K562 (cell line): ENCODE measurements at regions not wholly inside any gene's neighbourhood (a gene's known extent, or its start where the extent isn't known, plus 50 kb on each side); places are given as distances from the start of the nearest gene placed in this dataset.
"Not testable (repeated sequence)": the region's sequence is repeated elsewhere in the genome, so short reads cannot be mapped to it uniquely, and the experiment has no call there.

Experiments
- ATAC-seq: fragments of 200-7000 bp; cut with Tn5 transposase; 3 replicates; pipeline ENCODE4 v1.9.1; 2020; ENCODE audit warnings: moderate library complexity
- BruUV-seq: library from RNA; stranded (reverse); fragments of 400-500 nt; replicated peaks from 2 replicates; lab custom pipeline; 2021; lab: Mats Ljungman, UMichigan
- CTCF ChIA-PET: fragments of 300-600 bp; formaldehyde crosslinking; extraction: SDS; loops from one replicate; lab custom pipeline; 2021; ENCODE audit warnings: low intra/inter-chr PET ratio; lab: Yijun Ruan, JAX
- POLR2A ChIA-PET: fragments of 300-600, 350-650 bp; sonication (Branson Sonifier 250); formaldehyde crosslinking; extraction: SDS; loops from one replicate; lab custom pipeline; 2021; ENCODE audit warnings: antibody characterized with exemption, inconsistent platforms; lab: Yijun Ruan, JAX
- DNase-seq, 4 experiments: peaks; one replicate each; pipeline versions ENCODE4 v3.0.0 to v3.0.0-alpha.2; 2011 to 2018; ENCODE audit warnings: low spot score in 3 of 4, mixed read lengths in 3 of 4; ENCODE audit errors: extremely low read depth in 1 of 4
- FAIRE-seq: peaks from 2 replicates; lab custom pipeline; 2011; peaks lifted over from hg19 to GRCh38; lab: Jason Lieb, UNC
- H2AFZ ChIP-seq: 2 replicates; pipeline ENCODE4 v1.6.0; 2011; ENCODE audit warnings: low read depth, low read length, control low read depth, inconsistent platforms
- H3K27ac ChIP-seq: fragments of 200-600 bp; 3 replicates; pipeline ENCODE4 v1.8.0; 2011; ENCODE audit warnings: low read depth, mild to moderate bottlenecking, control low read depth, inconsistent platforms, low read length, moderate library complexity, mixed read lengths; ENCODE audit errors: extremely low read depth
- H3K27me3 ChIP-seq, 2 experiments: fragments of 300-600 bp in 1 of 2; 2 replicates in 1 of 2; 3 replicates in 1 of 2; pipeline versions ENCODE4 v1.6.0 to v1.8.0; 2011; ENCODE audit warnings: inconsistent platforms in 2 of 2, low read length in 2 of 2, mild to moderate bottlenecking in 1 of 2, mixed read lengths in 1 of 2, moderate library complexity in 1 of 2; ENCODE audit not compliant: control insufficient read depth in 2 of 2, insufficient read depth in 2 of 2
- H3K36me3 ChIP-seq: fragments of 300-600 bp; 3 replicates; pipeline ENCODE4 v1.8.0; 2011; ENCODE audit warnings: mild to moderate bottlenecking, low read length, inconsistent platforms; ENCODE audit not compliant: control insufficient read depth, insufficient read depth
- H3K4me1 ChIP-seq, 2 experiments: fragments of 200-600 bp in 1 of 2; replicated peaks in 1 of 2; 2 replicates in 1 of 2; 3 replicates in 1 of 2; pipeline versions ENCODE4 v1.5.1 to v1.8.0; 2011; ENCODE audit warnings: inconsistent platforms in 2 of 2, low read length in 2 of 2, mild to moderate bottlenecking in 1 of 2, mixed read lengths in 1 of 2, moderate library complexity in 1 of 2; ENCODE audit not compliant: control insufficient read depth in 2 of 2, insufficient read depth in 2 of 2
- H3K4me2 ChIP-seq: 2 replicates; pipeline ENCODE4 v1.6.1; 2011; ENCODE audit warnings: low read length, control low read depth, inconsistent platforms, mixed read lengths; ENCODE audit not compliant: insufficient read depth
- H3K4me3 ChIP-seq: fragments of 200-600 bp; sonication (generic), shearing (Covaris generic); 2 replicates; pipeline ENCODE4 v1.5.1; 2016; ENCODE audit warnings: control low read depth, inconsistent platforms
- H3K79me2 ChIP-seq: fragments of 200-600 bp; 3 replicates; pipeline ENCODE4 v1.8.0; 2011; ENCODE audit warnings: low read length, inconsistent platforms; ENCODE audit not compliant: control insufficient read depth, insufficient read depth
- H3K9ac ChIP-seq, 2 experiments: 2 replicates each; pipeline versions ENCODE4 v1.6.0 to v1.6.1; 2011; ENCODE audit warnings: low read depth in 2 of 2, low read length in 2 of 2, control low read depth in 1 of 2, inconsistent platforms in 1 of 2, mild to moderate bottlenecking in 1 of 2, mixed read lengths in 1 of 2; ENCODE audit not compliant: insufficient read depth in 1 of 2
- H3K9me1 ChIP-seq: one replicate; pipeline ENCODE4 v1.6.0; 2011; ENCODE audit warnings: inconsistent platforms, mild to moderate bottlenecking, low read length, moderate library complexity; ENCODE audit not compliant: control insufficient read depth, insufficient read depth
- H3K9me3 ChIP-seq: replicated peaks from 2 replicates; pipeline ENCODE4 v1.5.1; 2011; ENCODE audit warnings: low read depth, low read length, inconsistent platforms; ENCODE audit not compliant: control insufficient read depth, insufficient read depth
- H4K20me1 ChIP-seq: replicated peaks from 2 replicates; pipeline ENCODE4 v1.6.1; 2011; ENCODE audit warnings: low read length, inconsistent platforms, mixed read lengths; ENCODE audit not compliant: control insufficient read depth, insufficient read depth
- WGBS: fragments of 100-300 bp; shearing (Covaris generic); methylation state at CpG from one replicate; pipeline ENCODE4 v1.1.6; 2016; ENCODE audit warnings: low coverage, mixed read lengths; ENCODE audit not compliant: insufficient coverage; ENCODE audit errors: missing lambda C conversion rate; 5-methylcytosine and 5-hydroxymethylcytosine counted together
- in situ Hi-C: fragments of 300-500 bp; cut with MboI; formaldehyde crosslinking; loops from 4 replicates; pipeline ENCODE4 v1.15.0; 2018; ENCODE audit warnings: inconsistent platforms, mixed read lengths
- intact Hi-C: fragments of 100-400 bp; cut with micrococcal nuclease; formaldehyde crosslinking; loops from 2 replicates; pipeline ENCODE4 v1.14.2; 2022

- H3K9ac ChIP-seq, H3K4me3 ChIP-seq, H3K36me3 ChIP-seq, POLR2A ChIA-PET, H3K27ac ChIP-seq, ATAC-seq, H3K4me1 ChIP-seq, FAIRE-seq, intact Hi-C loops, DNase-seq, H3K27me3 ChIP-seq, H3K79me2 ChIP-seq, H3K9me1 ChIP-seq, CTCF ChIA-PET, H4K20me1 ChIP-seq, BruUV-seq, H3K9me3 ChIP-seq, H3K4me2 ChIP-seq, H2AFZ ChIP-seq: not testable (repeated sequence)
- 2% methylated on average over 7 of the region's 8 CpGs for WGBS
- in situ Hi-C loops: loop anchor here (5.0 kb wide), 1 partner anchor 476 kb away; no protein-coding TSS in a partner anchor
Observed at GRCh38 chr17:21783017-21783416, 90.7 kb downstream of the KCNJ18 start.

GRCh38 chr17:21814272-21814671 lies 121.9 kb downstream of the KCNJ18 start:
- H3K4me3 ChIP-seq, H3K36me3 ChIP-seq, H3K27ac ChIP-seq, H3K79me2 ChIP-seq, FAIRE-seq, H2AFZ ChIP-seq, DNase-seq, intact Hi-C loops, H3K4me2 ChIP-seq, BruUV-seq, H4K20me1 ChIP-seq, H3K4me1 ChIP-seq, H3K9me3 ChIP-seq, H3K27me3 ChIP-seq, H3K9me1 ChIP-seq, in situ Hi-C loops, POLR2A ChIA-PET, CTCF ChIA-PET, ATAC-seq, H3K9ac ChIP-seq: not testable (repeated sequence)
- 60% methylated on average over 9 of the region's 9 CpGs for WGBS
